SHP77 (cell line): ENCODE measurements at regions not wholly inside any gene's neighbourhood (a gene's known extent, or its start where the extent isn't known, plus 50 kb on each side); places are given as distances from the start of the nearest gene placed in this dataset.
"Not testable (repeated sequence)": the region's sequence is repeated elsewhere in the genome, so short reads cannot be mapped to it uniquely, and the experiment has no call there.

Experiments used
- DNase-seq, 2 experiments: peaks; one replicate each; lab custom pipeline; 2025; lab: John Stamatoyannopoulos, UW

DNA sequence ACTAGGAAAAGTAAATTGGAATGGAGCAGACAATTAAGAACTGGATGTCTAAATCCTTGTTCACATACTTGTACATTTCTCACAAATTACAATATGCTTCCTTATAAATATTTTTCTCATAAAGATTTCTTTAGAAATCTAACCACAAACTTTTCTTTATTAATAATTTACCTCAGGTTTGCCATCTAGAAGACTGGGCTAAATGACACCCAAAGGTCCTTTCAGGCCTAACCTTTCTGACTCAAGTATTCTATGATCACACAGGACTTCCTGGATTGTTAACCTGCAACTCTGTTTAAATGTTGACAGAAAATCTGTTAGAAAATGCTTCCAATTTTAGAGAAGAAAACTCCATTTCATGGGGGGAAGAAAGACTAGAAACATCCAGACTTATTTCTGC is 330.5 kb upstream of the MAP3K7 start:
- no peak for DNase-seq

DNA sequence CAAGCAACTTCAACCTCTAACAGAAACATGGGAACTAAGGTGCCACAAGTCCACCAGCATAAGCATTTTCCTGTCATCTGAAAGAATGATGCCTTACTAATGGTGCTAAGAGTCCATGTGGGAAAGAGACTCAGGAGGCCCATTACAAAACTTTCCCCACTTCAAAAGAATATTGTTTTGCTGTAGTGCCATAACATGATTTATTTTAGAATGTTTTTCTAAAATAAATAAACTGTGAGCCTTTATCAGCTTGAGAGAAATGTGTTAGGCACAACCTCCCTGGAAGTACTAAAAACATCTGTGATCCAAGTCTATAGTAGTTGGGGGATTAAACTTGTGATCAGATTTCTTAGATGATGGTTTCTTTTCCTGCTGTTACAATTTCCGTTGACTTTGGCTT is 330.1 kb upstream of the MAP3K7 start:
- no peak for DNase-seq

DNA sequence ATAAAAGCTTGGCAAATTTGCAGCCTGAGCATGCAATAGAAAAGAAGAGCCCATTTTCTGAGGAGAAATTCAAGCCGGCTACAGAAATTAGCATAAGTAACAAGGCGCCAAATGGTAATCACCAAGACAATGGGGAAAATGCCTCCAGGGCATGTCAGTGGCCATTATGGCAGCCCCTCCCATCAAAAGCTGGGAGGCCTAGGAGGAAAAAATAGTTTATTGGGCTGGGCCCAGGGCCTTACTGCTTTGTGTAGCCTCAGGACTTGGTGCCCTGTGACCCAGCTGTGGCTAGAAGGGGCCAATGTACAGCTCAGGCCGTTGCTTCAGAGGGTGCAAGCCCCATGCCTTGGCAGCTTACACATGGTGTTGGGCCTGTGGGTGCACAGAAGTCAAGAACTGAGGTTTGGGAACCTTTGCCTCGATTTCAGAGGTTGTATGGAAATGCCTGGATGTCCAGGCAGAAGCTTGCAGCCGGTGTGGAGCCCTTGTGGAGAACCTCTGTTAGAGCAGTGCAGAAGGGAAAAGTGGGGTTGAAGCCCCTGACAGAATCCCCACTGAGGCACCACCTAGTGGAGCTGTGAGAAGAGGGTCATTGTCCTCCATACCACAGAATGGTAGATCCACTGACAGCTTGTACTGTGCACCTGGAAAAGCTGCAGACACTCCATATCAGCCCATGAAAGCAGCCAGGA is 328.5 kb upstream of the MAP3K7 start:
- DNase-seq, result no peak

DNA sequence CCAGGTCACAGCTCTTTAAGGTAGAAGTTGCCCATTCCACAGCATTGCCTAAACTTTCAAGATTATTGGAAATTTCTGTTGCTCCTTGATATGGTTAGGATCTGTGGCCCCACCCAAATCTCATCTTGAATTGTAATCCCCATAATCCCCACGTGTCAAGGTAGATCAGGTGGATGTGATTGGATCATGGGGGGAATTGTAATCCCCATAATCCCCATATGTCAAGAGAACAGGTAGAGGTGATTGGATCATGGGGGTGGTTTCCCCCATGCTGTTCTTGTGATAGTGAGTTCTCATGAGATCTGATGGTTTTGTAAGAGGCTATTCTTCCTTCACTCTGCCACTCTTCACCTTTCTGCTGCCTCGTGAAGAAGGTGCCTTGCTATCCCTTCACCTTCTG is 327.4 kb upstream of the MAP3K7 start:
- DNase-seq, result no peak

DNA sequence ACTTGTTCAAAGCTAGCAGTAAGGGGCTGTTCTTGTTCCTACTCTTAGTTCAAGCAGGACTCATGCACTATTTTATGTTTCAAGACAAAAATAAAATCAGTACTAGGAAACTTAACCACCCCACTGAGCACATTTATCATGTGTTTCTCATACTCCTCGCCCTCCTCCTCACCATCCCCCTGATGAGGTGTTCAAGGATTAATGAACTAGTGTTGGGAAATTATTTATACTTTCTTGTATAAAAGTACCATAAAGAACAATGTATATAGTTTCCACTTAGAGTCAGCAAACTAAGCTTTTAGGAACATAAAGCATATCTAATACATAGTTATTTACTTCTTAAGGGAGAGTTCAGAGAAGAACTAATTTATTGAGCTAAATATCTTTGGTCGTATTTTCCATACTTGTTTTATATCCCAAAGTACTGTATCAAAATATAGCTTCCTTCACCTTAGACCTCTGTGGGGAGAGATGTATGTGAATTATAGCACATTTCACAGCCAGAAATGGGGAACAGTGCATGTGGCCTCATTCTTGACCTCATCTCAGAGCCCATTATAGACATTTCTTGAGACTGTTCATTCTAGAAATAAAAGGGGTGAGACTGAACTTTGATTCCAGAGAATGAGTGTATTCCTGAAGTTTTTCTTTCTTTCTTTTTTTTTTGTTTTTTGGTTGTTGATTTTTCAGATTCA is 326.5 kb upstream of the MAP3K7 start:
- no peak for DNase-seq

DNA sequence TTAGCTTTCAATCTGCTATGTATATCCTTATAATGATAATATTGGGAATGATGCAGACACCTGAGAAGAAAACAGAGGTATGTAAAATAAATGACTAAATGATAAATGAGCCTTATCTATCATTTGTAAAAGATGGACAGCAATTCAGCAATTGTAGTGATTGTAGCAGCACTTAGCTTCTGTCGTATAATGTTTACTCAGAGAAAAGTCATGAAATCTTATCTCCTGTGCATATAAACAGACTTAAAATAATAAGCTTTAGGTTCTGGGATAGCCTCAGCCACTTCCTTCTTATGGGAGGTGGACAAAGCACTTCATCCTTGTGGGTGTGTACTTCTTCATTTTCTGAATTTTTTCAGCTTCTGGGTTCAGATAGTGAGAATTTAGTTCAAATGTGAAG is 324.8 kb upstream of the MAP3K7 start:
- DNase-seq, result no peak

DNA sequence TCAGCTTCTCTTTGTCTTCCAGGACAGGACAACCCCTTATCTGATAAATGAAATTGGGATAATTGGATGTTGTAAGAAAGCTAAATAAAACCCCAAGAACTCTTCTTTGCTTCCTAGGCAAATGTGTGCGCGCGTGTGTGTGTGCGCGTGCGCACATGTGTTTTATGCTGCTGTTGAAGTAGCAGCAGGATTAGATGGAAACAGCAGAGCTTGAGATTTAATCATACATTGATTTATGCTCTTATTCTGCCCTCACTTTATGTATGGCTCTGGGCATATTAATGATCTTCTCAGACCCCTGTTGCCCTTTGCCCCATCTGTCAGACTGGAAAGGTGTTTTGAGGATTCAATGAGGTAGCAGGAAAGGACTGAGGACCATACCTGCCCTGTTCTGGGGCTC is 324.0 kb upstream of the MAP3K7 start:
- no peak for DNase-seq

DNA sequence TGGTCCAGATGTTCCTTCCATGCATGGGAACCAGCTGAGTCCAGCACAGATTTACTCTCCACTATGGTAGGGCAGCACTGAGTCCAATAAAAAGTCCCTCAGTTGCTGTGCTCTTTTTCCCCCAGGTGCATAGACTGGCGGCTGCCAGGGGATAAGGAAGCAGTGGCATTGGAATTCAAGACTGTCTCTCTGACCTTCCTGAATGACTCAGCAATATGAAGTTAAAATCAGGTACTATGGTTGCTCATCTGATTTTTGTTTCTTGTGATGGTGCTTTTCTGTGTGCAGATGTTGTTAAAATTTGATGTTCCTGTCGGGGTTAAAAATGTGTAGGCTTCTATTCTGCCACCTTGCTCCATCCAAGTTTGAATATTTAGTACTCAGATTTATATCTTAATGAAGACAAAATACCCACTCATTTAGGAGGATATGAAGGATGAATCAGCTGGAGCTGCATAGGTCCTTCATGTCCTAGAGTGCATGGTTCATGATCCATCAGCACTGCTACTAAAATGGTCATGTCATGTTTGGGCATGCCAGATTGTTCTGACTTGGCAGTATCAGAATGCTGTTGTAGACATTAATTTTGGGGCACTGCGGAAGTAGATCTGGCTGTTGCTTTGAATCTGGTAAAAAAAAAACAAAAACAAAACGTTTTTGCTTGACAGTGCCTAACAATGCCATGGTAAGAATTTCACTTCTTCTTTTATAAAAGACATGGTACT is 321.2 kb upstream of the MAP3K7 start:
- DNase-seq, result no peak

DNA sequence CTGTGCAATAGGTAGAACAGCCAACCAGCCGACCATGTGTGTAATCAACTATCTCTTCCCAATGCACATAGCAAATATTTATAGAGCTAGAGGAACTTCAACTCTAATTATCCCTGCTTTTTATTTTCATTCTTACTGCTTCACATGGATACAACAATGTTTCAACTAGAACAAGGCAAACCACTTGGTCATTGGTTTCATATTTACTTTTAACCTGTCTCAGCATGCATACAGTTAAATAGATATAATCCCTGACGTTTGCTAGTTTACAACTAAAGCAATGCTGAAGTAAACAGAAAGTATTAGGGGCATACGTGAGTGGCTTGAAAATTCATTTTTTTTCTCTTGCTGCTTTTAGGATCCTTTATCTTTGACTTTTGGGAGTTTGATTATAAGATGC is 318.5 kb upstream of the MAP3K7 start:
- no peak for DNase-seq

DNA sequence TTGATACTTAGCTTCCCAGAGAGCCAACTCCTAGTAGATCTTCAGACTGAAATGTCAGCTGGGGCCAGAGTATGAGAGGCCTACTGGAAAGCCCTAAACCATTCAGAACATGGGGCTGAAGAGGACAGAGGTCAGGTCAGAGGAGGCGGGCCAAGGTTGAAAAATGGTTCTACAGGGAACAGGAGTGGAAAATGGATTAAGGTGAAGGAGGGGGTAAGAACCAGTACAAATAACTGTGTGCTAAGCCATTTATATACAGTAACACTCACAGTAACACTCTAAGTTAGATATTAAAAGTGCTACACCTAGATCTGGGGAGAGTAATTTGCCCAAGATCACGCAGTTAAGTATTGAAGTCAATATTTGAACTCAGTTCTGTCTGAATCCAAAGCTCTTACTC is 313.2 kb upstream of the MAP3K7 start:
- no peak for DNase-seq

DNA sequence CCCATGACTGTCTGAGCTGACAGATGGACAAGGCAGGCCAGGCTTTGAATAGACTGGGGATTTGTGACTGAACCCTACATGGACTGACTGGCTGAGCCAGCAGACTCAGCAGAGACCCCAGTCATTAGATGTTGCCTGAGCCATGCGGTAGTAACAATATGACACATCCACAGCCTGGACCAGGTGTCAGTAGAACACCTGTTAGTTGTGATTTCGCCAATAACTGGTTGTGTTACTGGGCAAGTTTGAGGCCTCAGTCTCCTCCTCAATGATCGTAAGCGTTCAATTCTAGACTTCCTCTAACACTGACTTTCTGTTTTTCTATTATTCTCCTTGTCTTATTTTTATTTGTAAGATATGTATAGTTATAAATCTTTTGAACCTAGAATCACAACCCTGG is 311.9 kb upstream of the MAP3K7 start:
- DNase-seq, result no peak

DNA sequence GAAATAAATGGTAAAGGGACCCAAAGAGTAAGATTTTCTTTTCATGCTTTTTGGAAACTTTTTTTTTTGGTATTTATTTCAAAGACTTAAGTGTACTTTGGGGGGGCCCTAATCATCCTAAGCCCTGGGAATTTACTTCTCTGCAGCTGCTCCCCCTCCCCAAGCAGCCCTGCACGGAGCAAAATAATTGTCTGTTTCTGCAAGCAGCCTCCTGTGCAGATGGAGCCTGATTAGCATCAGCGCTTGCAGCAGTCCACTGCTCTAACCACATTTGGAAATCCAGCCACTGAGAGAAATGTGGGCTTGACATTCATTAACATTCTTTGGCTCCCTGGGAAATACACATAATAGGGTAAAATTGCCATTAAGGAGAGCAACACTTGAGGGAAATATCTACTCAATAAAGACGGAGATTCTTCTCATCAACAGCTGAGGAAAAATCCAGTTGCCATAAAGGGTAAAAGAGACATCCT is 309.2 kb upstream of the MAP3K7 start:
- DNase-seq, result no peak

DNA sequence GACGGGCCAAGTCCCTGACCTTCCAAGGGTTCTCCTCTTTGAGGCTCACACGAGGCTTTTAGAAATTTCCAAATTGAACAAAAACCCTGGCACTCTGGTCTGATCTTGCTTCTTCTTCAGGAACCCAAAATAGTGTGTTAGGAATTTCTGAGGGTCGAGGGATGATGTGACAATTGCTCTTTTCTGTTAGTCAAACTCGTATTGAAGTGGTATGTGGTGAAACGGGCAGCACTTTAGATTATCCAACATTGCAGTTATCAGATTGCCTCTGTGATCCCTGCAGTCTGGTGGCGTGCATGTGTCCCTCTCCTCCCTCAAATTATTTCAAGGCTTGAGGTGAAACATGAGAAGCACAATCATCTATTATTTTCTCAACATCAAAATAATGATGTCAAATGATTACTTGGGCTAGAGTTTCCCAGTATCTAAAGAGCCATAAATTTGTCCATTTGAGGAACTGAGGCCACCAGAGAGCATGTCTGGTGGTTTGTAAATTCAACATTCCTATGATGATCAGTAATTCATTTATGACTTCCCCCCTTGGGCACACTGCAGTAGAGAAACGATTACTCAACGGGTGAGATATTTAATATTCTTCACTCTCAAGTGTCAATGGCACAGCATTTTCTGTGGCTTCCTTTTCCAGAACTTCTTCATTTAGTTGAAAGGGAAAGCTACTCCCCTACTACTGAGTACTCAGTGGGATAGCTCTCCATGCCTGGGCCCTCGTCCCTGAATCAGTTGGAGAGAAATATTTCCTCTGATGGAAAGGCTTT is 308.6 kb upstream of the MAP3K7 start:
- no peak for DNase-seq

DNA sequence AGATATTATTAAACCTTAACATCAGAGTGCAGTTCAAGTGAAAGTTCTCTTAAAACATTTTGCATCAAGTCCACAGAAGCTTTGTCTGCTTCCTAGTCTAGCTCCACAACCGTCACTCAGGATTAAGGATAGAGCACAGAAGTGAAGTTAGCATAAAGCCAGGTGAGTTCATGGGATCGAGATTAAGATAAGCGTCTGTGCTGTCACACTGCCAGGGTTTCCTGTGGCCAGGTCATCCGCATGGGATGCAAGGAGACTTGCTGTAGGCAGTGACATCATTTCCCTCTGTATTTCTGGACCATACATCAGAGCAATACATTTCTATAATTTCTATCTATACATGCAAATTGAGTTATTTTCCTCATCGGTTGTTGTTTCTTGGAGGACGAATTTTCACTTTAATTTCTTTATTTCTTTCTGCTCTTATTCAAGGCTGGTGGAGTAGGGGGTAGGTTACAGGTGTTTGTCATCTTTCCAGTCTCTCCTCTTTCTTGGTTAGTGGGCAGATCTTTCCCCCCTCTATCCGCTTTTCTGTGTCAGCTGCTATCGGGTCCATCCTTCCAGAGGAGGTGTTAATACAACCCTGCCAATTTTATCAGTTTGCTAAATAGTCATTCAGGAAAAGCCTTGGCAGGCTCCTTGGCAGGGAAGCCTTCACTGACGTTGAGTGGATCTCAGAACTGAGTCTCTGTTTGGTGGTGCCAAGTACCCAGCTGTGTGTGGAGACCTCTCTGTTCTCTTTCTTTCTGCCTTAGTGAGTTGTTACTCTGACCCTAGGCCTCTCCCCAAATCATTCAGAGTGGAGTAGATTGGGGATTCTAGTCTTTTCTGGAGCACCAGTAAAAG is 307.6 kb upstream of the MAP3K7 start:
- DNase-seq, result no peak

DNA sequence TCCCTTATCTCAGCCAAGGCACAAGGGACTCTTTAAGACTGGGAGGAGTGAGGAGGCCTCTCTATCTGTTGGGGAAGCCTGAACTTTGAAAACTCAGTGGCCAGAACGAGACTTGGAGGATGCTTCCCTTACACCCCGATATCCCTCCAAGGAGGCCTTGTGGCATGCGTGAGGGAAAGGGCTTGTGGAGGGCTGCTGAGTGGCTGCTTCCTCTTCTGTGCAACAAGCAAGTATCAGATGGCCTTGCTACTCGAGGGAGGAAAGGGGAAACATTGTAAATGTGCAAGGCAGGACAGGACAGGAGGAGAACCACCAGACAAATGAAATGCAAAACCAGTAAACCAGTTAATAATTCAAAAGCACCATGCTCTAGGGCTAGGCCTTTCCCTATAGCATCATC is 306.5 kb upstream of the MAP3K7 start:
- no peak for DNase-seq

DNA sequence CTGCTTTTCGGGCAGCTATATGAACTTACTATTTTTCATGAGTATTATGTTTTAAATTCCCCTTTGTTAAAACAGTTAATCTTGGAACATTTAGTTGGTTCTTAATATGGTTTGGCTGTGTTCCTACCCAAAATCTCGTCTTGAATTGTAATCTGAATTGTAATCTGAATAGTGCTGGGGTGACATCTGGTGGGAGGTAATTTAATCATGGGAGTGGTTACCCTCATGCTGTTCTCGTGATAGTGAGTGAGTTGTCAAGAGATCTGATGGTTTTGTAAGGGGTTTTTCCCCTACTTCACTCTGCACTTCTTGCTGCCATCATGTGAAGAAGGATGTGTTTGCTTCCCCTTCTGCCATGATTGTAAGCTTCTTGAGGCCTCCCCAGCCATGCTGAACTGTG is 305.4 kb upstream of the MAP3K7 start:
- DNase-seq, result no peak

DNA sequence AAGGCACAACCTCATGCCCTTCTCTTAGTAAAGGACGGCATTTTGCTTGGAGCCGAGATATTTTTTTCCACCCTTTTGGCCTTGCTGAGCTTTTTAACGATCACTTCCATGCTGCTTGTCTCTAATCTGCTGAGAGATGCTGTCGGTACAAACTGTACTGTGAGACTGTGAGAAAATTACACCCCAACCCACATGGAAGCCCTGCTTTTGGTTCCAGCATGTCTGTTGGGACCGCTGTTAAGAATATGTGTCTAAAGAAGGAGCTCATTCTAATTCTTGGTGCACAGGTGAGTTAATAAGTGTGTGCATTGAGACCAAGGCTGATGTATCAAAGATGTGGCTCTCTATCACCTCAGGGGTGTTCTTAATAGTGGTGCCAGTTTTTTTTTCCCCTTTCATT is 304.5 kb upstream of the MAP3K7 start:
- DNase-seq, result no peak

DNA sequence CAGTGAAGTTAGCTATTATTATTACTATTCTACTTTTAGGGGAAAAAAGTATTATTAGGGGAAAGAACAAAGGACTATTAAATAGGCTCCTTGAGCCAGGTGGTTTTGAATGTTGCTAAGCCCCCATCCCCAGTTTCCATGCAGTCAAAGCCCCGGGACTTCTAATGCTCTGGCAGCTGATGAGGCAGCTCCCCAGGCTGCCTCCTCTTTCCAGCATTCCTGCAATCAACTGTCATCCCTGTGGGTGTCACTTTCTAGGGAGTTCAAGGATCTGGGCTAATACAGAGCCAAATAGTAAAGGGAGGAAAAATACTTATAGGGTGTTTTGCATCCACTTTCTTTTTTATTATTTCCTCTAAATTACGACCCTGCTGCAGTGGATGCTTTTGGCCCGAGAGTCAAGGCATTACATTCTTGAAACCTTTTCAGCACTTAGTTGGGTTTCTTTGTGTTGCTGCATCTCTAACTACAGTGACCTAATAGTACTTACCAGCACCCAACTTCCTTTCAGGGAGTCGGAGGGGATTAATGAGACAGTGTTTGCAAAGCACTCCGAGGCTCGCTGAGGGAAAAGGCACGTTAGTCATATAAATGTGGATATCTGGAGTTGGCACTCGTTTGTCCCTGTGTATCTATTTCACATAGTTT is 303.9 kb upstream of the MAP3K7 start:
- DNase-seq, result no peak

DNA sequence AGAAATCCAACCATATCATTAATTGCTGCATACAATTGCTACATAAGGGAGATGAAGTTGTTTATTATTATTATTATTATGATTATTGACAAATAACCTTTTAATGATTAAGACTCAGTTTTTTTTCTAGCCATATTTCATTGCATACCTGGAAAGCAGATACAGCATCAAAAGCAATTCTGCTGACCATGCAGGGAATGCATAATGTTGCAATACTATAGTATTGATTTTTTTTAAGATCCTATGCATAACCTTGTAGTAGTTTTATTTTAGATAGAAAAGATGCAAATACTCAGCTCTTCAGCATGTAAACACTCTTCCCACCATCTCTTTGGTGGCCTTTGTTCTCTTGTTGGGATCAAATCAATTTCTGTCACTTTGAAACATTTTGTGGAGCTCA is 300.9 kb upstream of the MAP3K7 start:
- no peak for DNase-seq

DNA sequence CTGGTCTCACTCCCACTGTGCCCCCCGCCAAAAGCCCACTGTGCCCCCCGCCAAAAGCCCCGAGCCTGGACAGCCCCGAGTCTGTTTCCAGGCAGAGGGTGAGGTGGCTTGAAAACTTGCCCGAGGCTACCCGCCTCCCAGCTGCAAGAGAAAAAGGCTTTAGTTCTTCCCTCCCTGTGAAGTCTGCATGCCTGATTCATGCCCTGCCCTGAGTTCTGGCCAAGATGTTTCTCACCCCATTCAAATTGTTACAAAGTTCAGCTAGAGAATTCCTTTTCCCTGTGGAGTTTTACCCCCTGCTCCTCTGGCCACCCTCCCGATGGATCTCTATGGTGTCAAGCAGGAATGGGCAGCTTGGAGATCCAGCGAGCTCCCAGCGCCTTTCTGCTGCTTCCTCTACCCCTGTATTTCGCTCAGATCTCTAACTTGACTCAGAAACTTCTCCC is 298.8 kb upstream of the MAP3K7 start:
- no peak for DNase-seq

DNA sequence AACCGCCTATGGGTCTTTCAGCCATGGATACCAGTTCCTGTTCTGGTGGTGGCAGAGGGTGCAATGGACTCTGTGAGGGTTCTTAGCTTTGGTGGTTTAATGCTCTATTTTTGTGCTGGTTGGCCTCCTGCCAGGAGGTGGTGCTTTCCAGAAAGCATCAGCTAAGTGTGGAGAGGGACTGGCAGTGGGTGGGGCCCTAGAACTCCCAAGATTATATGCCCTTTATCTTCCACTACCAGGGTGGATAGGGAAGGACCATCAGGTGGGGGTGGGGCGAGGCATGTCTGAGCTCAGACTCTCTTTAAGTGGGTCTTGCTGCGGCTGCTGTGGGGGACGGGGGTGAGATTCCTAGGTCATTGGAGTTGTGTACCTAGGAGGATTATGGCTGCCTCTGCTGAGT is 298.3 kb upstream of the MAP3K7 start:
- not testable (repeated sequence) for DNase-seq
